H9 (cell line): ENCODE measurements at regions not wholly inside any gene's neighbourhood (a gene's known extent, or its start where the extent isn't known, plus 50 kb on each side); places are given as distances from the start of the nearest gene placed in this dataset.
A peak's percentile ranks its signal among the peaks of the same experiment; 100 is the strongest.

Experiments
- DNase-seq: peaks from one replicate; pipeline ENCODE4 v3.0.0-alpha.2; 2017
- H2AFZ ChIP-seq: one replicate; pipeline ENCODE4 v1.6.1; 2013; ENCODE audit warnings: mild to moderate bottlenecking, low read length, control low read depth, moderate library complexity
- H2AK5ac ChIP-seq: 2 replicates; pipeline ENCODE4 v1.6.1; 2013; ENCODE audit warnings: low read length, control low read depth, mixed read lengths; ENCODE audit not compliant: insufficient read length
- H2BK120ac ChIP-seq: one replicate; pipeline ENCODE4 v1.6.1; 2013; ENCODE audit warnings: low read depth, mild to moderate bottlenecking, low read length, control low read depth, inconsistent platforms; ENCODE audit not compliant: poor library complexity, severe bottlenecking
- H2BK12ac ChIP-seq: 2 replicates; pipeline ENCODE4 v1.6.1; 2013; ENCODE audit warnings: low read length, control low read depth, mixed read lengths, low read depth; ENCODE audit not compliant: insufficient read length
- H2BK15ac ChIP-seq: 2 replicates; pipeline ENCODE4 v1.6.1; 2013; ENCODE audit warnings: low read depth, low read length, control low read depth
- H2BK20ac ChIP-seq: one replicate; pipeline ENCODE4 v1.6.1; 2013; ENCODE audit warnings: low read depth, mild to moderate bottlenecking, low read length, control low read depth, inconsistent platforms; ENCODE audit not compliant: poor library complexity, severe bottlenecking
- H2BK5ac ChIP-seq: 2 replicates; pipeline ENCODE4 v1.6.1; 2013; ENCODE audit warnings: low read length, control low read depth, mixed read lengths; ENCODE audit not compliant: insufficient read length
- H3K14ac ChIP-seq: 2 replicates; pipeline ENCODE4 v1.6.1; 2013; ENCODE audit warnings: low read length, control low read depth; ENCODE audit not compliant: insufficient read depth
- H3K18ac ChIP-seq: 2 replicates; pipeline ENCODE4 v1.6.1; 2013; ENCODE audit warnings: low read depth, mild to moderate bottlenecking, mixed read lengths, low read length, control low read depth; ENCODE audit not compliant: insufficient read length
- H3K23ac ChIP-seq: 2 replicates; pipeline ENCODE4 v1.6.1; 2013; ENCODE audit warnings: low read length, control low read depth, mixed read lengths, low read depth; ENCODE audit not compliant: insufficient read length
- H3K23me2 ChIP-seq: 2 replicates; pipeline ENCODE4 v1.6.1; 2013; ENCODE audit warnings: low read depth, mild to moderate bottlenecking, mixed read lengths, low read length, control low read depth; ENCODE audit not compliant: insufficient read length, poor library complexity, severe bottlenecking
- H3K27ac ChIP-seq: 2 replicates; pipeline ENCODE4 v1.5.1; 2013; ENCODE audit warnings: low read length, control low read depth, mixed read lengths, low read depth; ENCODE audit not compliant: insufficient read length
- H3K27me3 ChIP-seq: 2 replicates; pipeline ENCODE4 v1.6.1; 2013; ENCODE audit warnings: low read length, control low read depth, inconsistent platforms; ENCODE audit not compliant: insufficient read depth
- H3K4ac ChIP-seq: 2 replicates; pipeline ENCODE4 v1.6.1; 2013; ENCODE audit warnings: low read depth, mild to moderate bottlenecking, control low read depth, inconsistent platforms, low read length, moderate library complexity
- H3K4me1 ChIP-seq: 2 replicates; pipeline ENCODE4 v1.6.1; 2013; ENCODE audit warnings: low read length, control low read depth, inconsistent platforms; ENCODE audit not compliant: insufficient read depth
- H3K4me2 ChIP-seq: 2 replicates; pipeline ENCODE4 v1.6.1; 2013; ENCODE audit warnings: low read length, control low read depth, mixed read lengths; ENCODE audit not compliant: insufficient read length, insufficient read depth
- H3K56ac ChIP-seq: 2 replicates; pipeline ENCODE4 v1.6.1; 2013; ENCODE audit warnings: low read depth, mild to moderate bottlenecking, mixed read lengths, low read length, control low read depth; ENCODE audit not compliant: insufficient read length
- H3K79me1 ChIP-seq: 2 replicates; pipeline ENCODE4 v1.6.1; 2013; ENCODE audit warnings: low read depth, mild to moderate bottlenecking, moderate library complexity, low read length, control low read depth, inconsistent platforms; ENCODE audit not compliant: insufficient read depth, poor library complexity, severe bottlenecking
- H3K79me2 ChIP-seq: 2 replicates; pipeline ENCODE4 v1.6.1; 2013; ENCODE audit warnings: low read length, control low read depth, inconsistent platforms; ENCODE audit not compliant: insufficient read depth
- H3K9ac ChIP-seq: 2 replicates; pipeline ENCODE4 v1.6.1; 2013; ENCODE audit warnings: low read length, control low read depth, mixed read lengths; ENCODE audit not compliant: insufficient read length; ENCODE audit errors: extremely low read depth
- H3K9me3 ChIP-seq: one replicate; pipeline ENCODE4 v1.6.1; 2013; ENCODE audit warnings: low read depth, low read length, inconsistent platforms; ENCODE audit not compliant: control insufficient read depth
- H3T11ph ChIP-seq: one replicate; pipeline ENCODE4 v1.6.1; 2013; ENCODE audit warnings: mild to moderate bottlenecking, low read length, control low read depth, inconsistent platforms
- H4K20me1 ChIP-seq: one replicate; pipeline ENCODE4 v1.6.1; 2013; ENCODE audit not compliant: control insufficient read depth, insufficient read length, insufficient read depth
- H4K5ac ChIP-seq: 2 replicates; pipeline ENCODE4 v1.6.1; 2013; ENCODE audit warnings: low read depth, mild to moderate bottlenecking, mixed read lengths, low read length, control low read depth; ENCODE audit not compliant: insufficient read length
- H4K8ac ChIP-seq: replicated peaks from 2 replicates; pipeline ENCODE4 v1.6.1; 2013; ENCODE audit warnings: low read length, control low read depth, mixed read lengths, low read depth; ENCODE audit not compliant: insufficient read length
- H4K91ac ChIP-seq: 2 replicates; pipeline ENCODE4 v1.6.1; 2013; ENCODE audit warnings: low read depth, mild to moderate bottlenecking, moderate library complexity, mixed read lengths, low read length, control low read depth; ENCODE audit not compliant: insufficient read length
- H3K27ac Mint-ChIP-seq, 3 experiments: 2 replicates in 2 of 3; 3 replicates in 1 of 3; pipeline ENCODE4 v1.8.0; 2020 to 2021; ENCODE audit warnings: mixed read lengths in 3 of 3, mild to moderate bottlenecking in 1 of 3, moderate library complexity in 1 of 3
- H3K27me3 Mint-ChIP-seq: 2 replicates; pipeline ENCODE4 v1.8.0; 2021; ENCODE audit warnings: low read depth, mild to moderate bottlenecking, moderate library complexity, mixed read lengths
- H3K36me3 Mint-ChIP-seq, 3 experiments: 2 replicates in 2 of 3; 3 replicates in 1 of 3; pipeline ENCODE4 v1.8.0; 2020 to 2021; ENCODE audit warnings: low read depth in 3 of 3, mixed read lengths in 3 of 3; ENCODE audit not compliant: insufficient read depth in 1 of 3
- H3K4me1 Mint-ChIP-seq, 2 experiments: 2 replicates each; pipeline ENCODE4 v1.8.0; 2020; ENCODE audit warnings: mixed read lengths in 2 of 2
- H3K4me3 Mint-ChIP-seq, 2 experiments: 2 replicates in 1 of 2; 3 replicates in 1 of 2; pipeline ENCODE4 v1.8.0; 2020 to 2021; ENCODE audit warnings: mild to moderate bottlenecking in 2 of 2, mixed read lengths in 2 of 2, moderate library complexity in 1 of 2
- H3K9me3 Mint-ChIP-seq, 2 experiments: 2 replicates in 1 of 2; 3 replicates in 1 of 2; pipeline ENCODE4 v1.8.0; 2020; ENCODE audit warnings: mild to moderate bottlenecking in 2 of 2, mixed read lengths in 2 of 2, moderate library complexity in 1 of 2
- CTCF ChIP-seq: fragments of 200-600 bp; sonication (generic); conservative IDR thresholded peaks from 3 replicates; pipeline ENCODE4 v1.8.0; 2021; ENCODE audit warnings: antibody characterized with exemption, mild to moderate bottlenecking
- WGBS: extraction: QIAGEN DNeasy Blood & Tissue Kit; methylation state at CpG from one replicate; pipeline ENCODE4 v1.1.7; 2013; ENCODE audit warnings: missing lambda C conversion rate, low lambda C conversion rate, mixed read lengths; ENCODE audit not compliant: insufficient read length; ENCODE audit errors: extremely low coverage; 5-methylcytosine and 5-hydroxymethylcytosine counted together

GRCh38 chr2:41668529-41668928 is 379.3 kb upstream of the PKDCC start:
- no peaks in the 10 kb centered on the region for H3K9me3 Mint-ChIP-seq
- no peak overlapping the region for H3K56ac ChIP-seq
- H2BK12ac ChIP-seq = no peak overlapping the region
- no peaks in the 10 kb centered on the region for H3K79me1 ChIP-seq
- H3K27me3 ChIP-seq = no peaks in the 10 kb centered on the region
- H3K23ac ChIP-seq = no peak overlapping the region
- TF ChIP-seq CTCF = no peak
- no peaks in the 10 kb centered on the region for H3K36me3 Mint-ChIP-seq
- no peak overlapping the region for H3K9ac ChIP-seq
- no peaks in the 10 kb centered on the region for H3K79me2 ChIP-seq
- H3K9me3 ChIP-seq = no peaks in the 10 kb centered on the region
- no peak overlapping the region for H3K18ac ChIP-seq
- WGBS = no CpG with 5 or more reads among the region's 2 CpGs
- H2AK5ac ChIP-seq = no peak overlapping the region
- no peak overlapping the region for H2AFZ ChIP-seq
- no peaks in the 10 kb centered on the region for H3K23me2 ChIP-seq
- no peaks in the 10 kb centered on the region; the same call in 1 of the 2 replicates for H3K27me3 Mint-ChIP-seq
- H2BK15ac ChIP-seq = no peak overlapping the region
- no peak overlapping the region for H4K8ac ChIP-seq
- H3K27ac Mint-ChIP-seq = no peak overlapping the region
- no peak overlapping the region for H2BK5ac ChIP-seq
- no peak overlapping the region for H4K5ac ChIP-seq
- peaks cover 23 to 30% of the 10 kb centered on the region in 2 experiments for H3K4me1 Mint-ChIP-seq
- H3T11ph ChIP-seq = no peak overlapping the region
- H3K4me2 ChIP-seq = no peak overlapping the region
- H3K4me1 ChIP-seq = peaks cover 7% of the 10 kb centered on the region; the same call in 1 of the 2 replicates
- no peaks in the 10 kb centered on the region for H4K20me1 ChIP-seq
- no peak overlapping the region for H3K4me3 Mint-ChIP-seq
- H3K14ac ChIP-seq = no peak overlapping the region
- no peak overlapping the region for H3K4ac ChIP-seq
- H2BK120ac ChIP-seq = no peak overlapping the region
- no peak overlapping the region for H4K91ac ChIP-seq
- peak; percentile 41 for DNase-seq
- no peak overlapping the region for H2BK20ac ChIP-seq
- no peak overlapping the region for H3K27ac ChIP-seq
